Jurkat, Clone E6-1 (cell line): ENCODE measurements at regions not wholly inside any gene's neighbourhood (a gene's known extent, or its start where the extent isn't known, plus 50 kb on each side); places are given as distances from the start of the nearest gene placed in this dataset.

Source experiments
- DNase-seq: peaks from one replicate; pipeline ENCODE4 v3.0.0-alpha.2; 2011; ENCODE audit warnings: low read depth, low spot score
- H3K4me3 ChIP-seq: 2 replicates; pipeline ENCODE4 v1.5.1; 2011; ENCODE audit warnings: mild to moderate bottlenecking, low read length, control low read depth, moderate library complexity

- H3K4me3 ChIP-seq, result no peak overlapping the region
- DNase-seq, result no peak
These were observed 377.3 kb downstream of the SIPA1L2 start for GRCh38 chr1:232252546-232253118.

GRCh38 chr1:232250838-232251237, 379.1 kb downstream of the SIPA1L2 start:
- no peak overlapping the region for H3K4me3 ChIP-seq
- DNase-seq, result no peak

DNA sequence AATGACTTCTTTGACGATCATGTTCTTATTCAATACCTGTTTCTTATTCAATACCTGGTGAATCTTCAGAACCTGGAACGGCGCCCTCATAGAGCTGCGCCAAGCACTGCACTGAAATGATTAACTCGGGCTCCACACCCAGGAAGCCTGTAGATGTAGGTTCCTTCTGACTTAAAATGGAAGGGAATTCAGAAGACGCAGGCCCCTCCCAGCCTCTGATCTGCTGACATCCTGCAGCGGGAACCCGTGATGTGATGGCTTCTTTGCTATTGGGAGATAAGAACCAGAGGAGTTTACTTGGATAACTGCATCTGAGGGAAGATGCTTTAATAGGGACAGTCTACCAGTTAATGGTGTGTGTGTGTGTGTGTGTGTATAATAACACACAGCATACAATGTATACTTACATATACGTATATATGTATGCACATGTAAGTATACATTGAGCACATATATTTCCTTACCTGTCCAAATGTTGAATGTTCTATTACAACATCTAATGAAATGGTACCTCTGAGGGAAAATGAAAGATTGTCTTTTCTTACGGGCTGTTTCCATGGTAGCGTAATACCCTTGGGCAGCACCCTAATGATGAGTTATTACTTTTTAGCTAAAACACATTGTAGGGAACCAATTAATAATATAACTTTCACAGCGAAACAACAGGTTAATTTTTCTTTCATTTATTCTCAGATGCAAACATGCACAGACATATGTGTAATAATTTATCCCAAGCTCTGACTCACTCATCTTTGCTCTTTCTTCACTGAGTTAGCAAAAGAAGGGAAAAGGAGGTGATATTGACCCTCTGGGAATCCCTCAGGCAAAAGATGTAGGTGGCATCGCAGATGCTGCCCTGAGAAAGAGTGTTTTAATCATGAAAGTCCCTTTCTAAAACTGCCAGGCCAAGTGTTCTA, 379.8 kb downstream of the SIPA1L2 start:
- DNase-seq, result no peak
- H3K4me3 ChIP-seq, result no peak overlapping the region

GRCh38 chr1:232249339-232249738, 380.6 kb downstream of the SIPA1L2 start:
- H3K4me3 ChIP-seq, result no peak overlapping the region
- DNase-seq, result no peak

DNA sequence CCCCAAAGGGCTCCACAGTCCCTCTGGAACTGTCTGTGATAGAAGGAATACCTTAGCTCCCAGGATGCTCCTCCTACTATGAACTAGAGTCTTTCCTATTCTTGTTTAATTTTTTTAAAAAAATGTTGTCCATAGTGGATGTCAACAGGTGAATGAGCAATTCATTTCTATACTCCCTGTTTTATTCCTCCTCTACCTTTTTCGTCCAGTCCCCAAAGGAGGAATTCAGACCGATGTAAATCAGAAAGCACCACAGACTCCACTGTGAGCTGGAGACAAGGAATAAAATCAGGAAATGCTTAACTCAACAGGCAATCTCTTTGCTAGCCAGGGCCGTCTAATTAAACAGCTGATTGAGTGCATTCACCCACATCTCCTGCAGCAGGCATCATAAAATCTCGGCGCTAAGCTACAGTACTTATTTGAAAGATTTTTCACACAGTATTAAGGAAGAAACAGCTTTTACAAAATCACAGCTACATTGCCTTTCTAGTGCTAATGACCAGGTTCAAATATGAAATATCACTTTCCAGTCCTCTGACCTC, 381.6 kb downstream of the SIPA1L2 start:
- H3K4me3 ChIP-seq, result no peak overlapping the region
- no peak for DNase-seq

- no peak for DNase-seq
- no peak overlapping the region for H3K4me3 ChIP-seq
These were observed 382.3 kb downstream of the SIPA1L2 start for GRCh38 chr1:232247669-232248068.

DNA sequence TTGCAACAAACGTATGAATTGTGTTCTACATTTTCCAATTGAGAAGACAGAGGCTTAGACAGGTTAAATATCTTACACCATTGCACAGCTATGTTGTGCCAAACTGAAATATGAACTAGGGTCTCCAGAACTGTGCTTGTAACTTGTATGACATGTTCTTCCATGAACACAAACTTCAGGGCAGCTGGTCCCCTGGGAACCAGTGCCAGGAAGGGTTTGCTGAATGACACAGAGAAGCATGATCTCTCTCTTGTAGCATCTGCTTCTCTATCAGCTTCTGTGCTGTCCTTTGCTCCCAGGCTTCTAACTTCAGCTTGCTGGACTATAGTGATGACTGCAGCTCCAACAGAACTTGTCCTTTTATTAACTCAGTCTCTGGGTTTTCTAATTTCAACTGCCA, 385.5 kb downstream of the SIPA1L2 start:
- no peak overlapping the region for H3K4me3 ChIP-seq
- DNase-seq, result no peak

- no peak for DNase-seq
- H3K4me3 ChIP-seq, result no peak overlapping the region
These were observed 389.9 kb downstream of the SIPA1L2 start for GRCh38 chr1:232239998-232240397.

- no peak for DNase-seq
- H3K4me3 ChIP-seq, result no peak overlapping the region
These were observed 390.4 kb downstream of the SIPA1L2 start for GRCh38 chr1:232239522-232239921.

- DNase-seq, result no peak
- no peak overlapping the region for H3K4me3 ChIP-seq
These were observed 391.9 kb downstream of the SIPA1L2 start for GRCh38 chr1:232238009-232238408.

DNA sequence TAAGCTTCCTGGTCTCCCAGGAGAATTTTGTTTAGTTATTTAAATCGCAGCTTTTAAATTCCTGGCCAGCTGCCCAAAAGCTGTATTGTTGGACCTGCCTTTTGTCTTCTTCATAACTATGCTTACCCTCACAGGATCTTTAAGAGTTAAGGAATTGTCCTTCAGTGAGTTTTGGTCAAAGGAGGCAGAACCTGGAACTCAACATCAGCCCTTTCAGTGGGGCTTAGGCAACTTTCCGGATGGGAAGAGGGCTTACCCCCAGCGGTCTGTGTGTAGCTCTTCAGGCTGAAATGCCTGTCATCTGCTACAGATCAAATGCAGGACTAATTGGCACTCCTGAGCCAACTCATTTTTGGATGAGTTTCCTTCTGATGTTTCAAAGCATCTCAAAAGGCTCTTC, 402.6 kb downstream of the SIPA1L2 start:
- no peak for DNase-seq
- no peak overlapping the region for H3K4me3 ChIP-seq

GRCh38 chr1:232226197-232226712, 403.7 kb downstream of the SIPA1L2 start:
- H3K4me3 ChIP-seq, result peak overlapping the region; percentile 31
- peak; percentile 87 for DNase-seq

- no peak overlapping the region for H3K4me3 ChIP-seq
These were observed 404.4 kb downstream of the SIPA1L2 start for GRCh38 chr1:232225336-232226131.

DNA sequence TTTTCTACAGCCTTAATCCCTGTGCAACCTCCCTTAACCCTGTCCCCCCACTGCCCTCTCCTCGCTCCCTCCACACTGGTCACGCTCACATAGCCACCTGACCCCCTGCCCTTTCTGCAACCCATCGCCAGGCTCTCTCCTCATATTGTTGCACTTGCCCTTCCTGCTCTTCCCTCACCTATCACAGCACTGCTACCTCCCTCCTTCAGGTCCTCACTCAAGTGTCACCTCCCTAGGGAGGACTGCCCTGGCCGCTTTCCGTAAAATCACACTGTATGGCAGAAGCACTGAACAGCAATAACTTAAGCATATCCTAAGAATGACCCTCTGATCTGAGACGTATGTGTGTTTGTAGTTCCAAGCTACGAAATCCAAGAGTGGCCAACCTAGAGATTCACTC, 406.0 kb downstream of the SIPA1L2 start:
- DNase-seq, result no peak
- H3K4me3 ChIP-seq, result no peak overlapping the region

More at GRCh38 chr1:232225336-232226131, 404.4 kb downstream of the SIPA1L2 start:
- no peak for DNase-seq

DNA sequence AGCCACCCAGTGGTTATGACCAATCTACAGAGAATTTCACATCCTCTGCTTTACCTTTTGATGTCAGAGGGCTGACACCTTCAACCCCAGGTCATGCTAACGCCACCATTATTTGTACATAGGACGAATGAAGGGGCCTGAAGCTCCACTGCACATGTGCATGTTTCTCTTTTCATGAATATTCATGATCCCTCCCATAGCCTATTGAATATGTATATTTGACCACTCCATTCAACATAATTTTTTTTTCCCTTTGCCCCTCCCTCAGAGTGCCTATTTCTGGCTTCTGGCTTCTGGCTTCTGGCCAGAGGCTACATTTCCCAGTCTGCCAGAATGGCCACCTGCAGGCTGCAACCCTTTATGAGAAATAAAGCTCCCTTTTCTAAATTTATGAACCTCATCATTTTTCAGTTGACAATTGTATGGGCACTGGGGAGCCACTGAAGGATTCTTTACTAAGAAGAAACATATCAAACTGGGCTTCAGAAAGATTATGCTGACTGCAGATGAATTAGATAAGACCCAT, 406.7 kb downstream of the SIPA1L2 start:
- no peak for DNase-seq
- H3K4me3 ChIP-seq, result no peak overlapping the region

DNA sequence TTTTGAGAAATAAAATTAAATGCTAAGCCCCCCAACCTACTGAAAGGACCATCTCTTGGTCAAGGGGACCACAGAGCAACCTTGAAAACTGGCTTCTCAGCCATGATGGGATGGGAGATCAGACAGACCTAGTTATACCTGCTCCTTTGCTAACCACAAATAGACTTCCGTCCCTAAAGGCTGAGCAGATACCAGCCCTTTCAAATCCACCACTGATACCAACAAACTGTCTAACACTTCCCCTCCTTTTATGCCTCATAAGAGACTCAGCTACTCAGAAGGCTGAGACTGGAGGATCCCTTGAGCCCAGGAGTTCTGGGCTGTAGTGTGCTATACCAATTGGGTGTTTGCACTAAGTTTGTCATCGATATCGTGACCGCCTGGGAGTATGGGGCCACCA, 407.3 kb downstream of the SIPA1L2 start:
- no peak overlapping the region; the same call in 1 of the 2 replicates for H3K4me3 ChIP-seq
- peak; percentile 90 for DNase-seq

DNA sequence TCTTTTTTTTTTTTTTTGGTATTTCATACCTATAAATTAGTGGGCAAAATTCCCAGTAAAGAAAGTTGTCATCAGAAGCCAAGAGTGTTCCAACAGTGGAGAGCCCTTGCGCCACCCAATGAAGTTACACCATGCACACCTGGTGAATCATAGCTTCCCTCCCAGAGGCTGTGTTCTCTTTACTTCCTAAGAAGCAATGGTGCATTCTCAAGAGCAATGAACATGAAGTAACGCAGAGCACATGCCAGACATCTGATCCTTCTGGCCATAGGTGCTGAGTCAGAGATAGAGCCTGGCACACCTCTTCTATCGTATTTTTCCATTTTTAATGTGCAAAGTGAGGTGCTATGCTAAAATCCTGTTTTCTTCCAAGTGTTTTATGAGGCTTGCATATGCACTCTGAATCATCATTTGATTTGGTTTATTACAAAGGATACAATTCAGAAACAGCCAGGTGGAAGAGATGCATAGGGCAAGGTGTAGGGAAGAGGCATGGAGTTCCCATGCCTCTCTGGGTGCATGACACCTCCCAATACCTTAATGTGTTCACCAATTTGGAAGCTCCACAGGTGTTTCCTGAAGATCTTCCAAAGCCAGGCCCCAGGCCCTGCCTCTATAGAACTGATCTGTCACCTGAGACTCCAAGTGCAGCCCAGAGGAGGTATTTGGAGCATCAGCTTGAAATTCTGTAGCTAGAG, 408.0 kb downstream of the SIPA1L2 start:
- H3K4me3 ChIP-seq, result no peak overlapping the region
- no peak for DNase-seq

- no peak for DNase-seq
- H3K4me3 ChIP-seq, result no peak overlapping the region
These were observed 410.7 kb downstream of the SIPA1L2 start for GRCh38 chr1:232218955-232219865.
